ENCODE measurements at regions not wholly inside any gene's neighbourhood (a gene's known extent, or its start where the extent isn't known, plus 50 kb on each side); places are given as distances from the start of the nearest gene placed in this dataset.

- DNase-seq = no peak
These were observed 157.5 kb downstream of the SCP2D1 start for GRCh38 chr20:18971121-18971520.

GRCh38 chr20:18971574-18971973 is 158.0 kb downstream of the SCP2D1 start:
- no peak for DNase-seq

GRCh38 chr20:18972251-18972876 is 158.8 kb downstream of the SCP2D1 start:
- DNase-seq = no peak

GRCh38 chr20:18973529-18974173 is 160.1 kb downstream of the SCP2D1 start:
- DNase-seq = no peak

GRCh38 chr20:18974660-18975059 is 161.1 kb downstream of the SCP2D1 start:
- DNase-seq = no peak

- no peak for DNase-seq
These were observed 163.9 kb downstream of the SCP2D1 start for GRCh38 chr20:18977441-18977840.

- no peak for DNase-seq
These were observed 164.7 kb downstream of the SCP2D1 start for GRCh38 chr20:18978311-18978710.

GRCh38 chr20:18979132-18979531 is 165.5 kb downstream of the SCP2D1 start:
- no peak for DNase-seq

GRCh38 chr20:18981962-18982539 is 168.5 kb downstream of the SCP2D1 start:
- no peak for DNase-seq

- DNase-seq = no peak
These were observed 170.2 kb downstream of the SCP2D1 start for GRCh38 chr20:18983796-18984195.

- peak in 5 of 56 donors; percentile 9 to 23 (median 19) for DNase-seq
These were observed 170.9 kb downstream of the SCP2D1 start for GRCh38 chr20:18984238-18985200.

- no peak for DNase-seq
These were observed 172.0 kb downstream of the SCP2D1 start for GRCh38 chr20:18985551-18985950.

- no peak for DNase-seq
These were observed 172.7 kb downstream of the SCP2D1 start for GRCh38 chr20:18986146-18986830.

GRCh38 chr20:18986895-18987580 is 173.5 kb downstream of the SCP2D1 start:
- DNase-seq = no peak

GRCh38 chr20:18987781-18988360 is 174.3 kb downstream of the SCP2D1 start:
- DNase-seq = no peak

GRCh38 chr20:18988701-18989100 is 175.1 kb downstream of the SCP2D1 start:
- DNase-seq = no peak

- no peak for DNase-seq
These were observed 176.3 kb downstream of the SCP2D1 start for GRCh38 chr20:18989736-18990474.

GRCh38 chr20:18991012-18991411 is 177.4 kb downstream of the SCP2D1 start:
- DNase-seq = no peak

- no peak for DNase-seq
These were observed 178.8 kb downstream of the SCP2D1 start for GRCh38 chr20:18992418-18992817.

Data from amygdala (tissue), 56 donors.